ENCODE measurements at regions not wholly inside any gene's neighbourhood (a gene's known extent, or its start where the extent isn't known, plus 50 kb on each side); places are given as distances from the start of the nearest gene placed in this dataset.

DNA sequence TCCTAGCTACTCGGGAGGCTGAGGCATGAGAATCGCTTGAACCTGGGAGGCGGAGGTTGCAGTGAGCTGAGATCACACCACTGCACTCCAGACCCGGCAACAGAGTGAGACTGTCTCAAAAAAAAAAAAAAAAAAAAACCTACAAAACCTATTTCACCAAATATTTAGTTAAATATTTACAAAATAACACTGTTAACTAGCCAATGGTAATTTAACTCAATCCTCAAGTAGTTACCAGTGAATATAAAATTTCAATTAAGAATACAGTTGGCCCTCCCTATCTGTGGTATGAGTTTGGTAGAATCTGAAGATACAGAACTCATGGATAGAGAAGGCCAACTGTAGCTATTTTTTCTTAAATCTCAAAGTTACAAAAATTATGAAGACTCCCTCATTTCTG is 247.4 kb downstream of the SOX9 start:
- POLR2A ChIA-PET (ENCODE audit: unreplicated experiment): interaction anchor here (0.6 kb wide), 1 partner anchor 26 kb away, joined by 6 read pairs; no protein-coding TSS in a partner anchor
- no peaks in the 10 kb centered on the region for H3K79me2 ChIP-seq (ENCODE audit: low read length)
- no peak overlapping the region for H3K27ac ChIP-seq (ENCODE audit: low read length)

GRCh38 chr17:72369366-72369765 is 248.5 kb downstream of the SOX9 start:
- no peak overlapping the region for H2AFZ ChIP-seq (ENCODE audit: low read length)
- no peak overlapping the region for H3K9ac ChIP-seq (ENCODE audit: low read length)
- no peaks in the 10 kb centered on the region for H4K20me1 ChIP-seq (ENCODE audit: low read length)
- H3F3A ChIP-seq (ENCODE audit: low read length, unreplicated experiment): no peaks in the 10 kb centered on the region
- BruUV-seq (replicated peaks): no TSS peak
- H3K9me2 ChIP-seq (replicated peaks; ENCODE audit: low read length): no peaks in the 10 kb centered on the region
- peaks cover 17% of the 10 kb centered on the region for H3K4me1 ChIP-seq (ENCODE audit: insufficient read depth, low read length)
- TF ChIP-seq EZH2phosphoT487 (IDR thresholded peaks at IDR 0.05; ENCODE audit: borderline replicate concordance, low read length): no peak
- TF ChIP-seq EZH2 (IDR thresholded peaks at IDR 0.05; ENCODE audit: low read length, unreplicated experiment): no peak
- no peak for TF ChIP-seq CTCF (conservative IDR thresholded peaks at IDR 0.05; ENCODE audit: low read depth, low read length)
- no peaks in the 10 kb centered on the region for H3K79me2 ChIP-seq (ENCODE audit: low read length)
- no peak overlapping the region for H3K4me3 ChIP-seq (ENCODE audit: low read length)
- no peaks in the 10 kb centered on the region for H3K27me3 ChIP-seq (ENCODE audit: low read length)
- H3K9me3 ChIP-seq (ENCODE audit: low read length): no peaks in the 10 kb centered on the region
- no peak overlapping the region for H3K4me2 ChIP-seq (ENCODE audit: low read length)
- ChIA-PET POLR2A (ENCODE audit: unreplicated experiment) (interaction anchor here (0.6 kb wide), 1 partner anchor 249 kb away, joined by 3 read pairs; no protein-coding TSS in a partner anchor), CTCF (no interaction called here)
- intact Hi-C loops (cut with micrococcal nuclease): no loop called here
- ATAC-seq (no peak), DNase-seq (no peak)
- no peak overlapping the region for H3K27ac ChIP-seq (ENCODE audit: low read length)
- no peaks in the 10 kb centered on the region for H3K36me3 ChIP-seq (ENCODE audit: low read depth, low read length)

More for the DNA sequence above, 247.4 kb downstream of the SOX9 start:
- H3K27me3 ChIP-seq (ENCODE audit: low read length): no peaks in the 10 kb centered on the region
- TF ChIP-seq CTCF (conservative IDR thresholded peaks at IDR 0.05; ENCODE audit: low read depth, low read length) (no peak), EZH2 (IDR thresholded peaks at IDR 0.05; ENCODE audit: low read length, unreplicated experiment) (no peak), EZH2phosphoT487 (IDR thresholded peaks at IDR 0.05; ENCODE audit: borderline replicate concordance, low read length) (no peak)
- H3K4me1 ChIP-seq (ENCODE audit: insufficient read depth, low read length): peaks cover 18% of the 10 kb centered on the region
- no peak overlapping the region for H3K4me2 ChIP-seq (ENCODE audit: low read length)
- intact Hi-C loops (cut with micrococcal nuclease): no loop called here
- no peak overlapping the region for H3K9ac ChIP-seq (ENCODE audit: low read length)
- H2AFZ ChIP-seq (ENCODE audit: low read length): no peak overlapping the region
- DNase-seq (no peak), ATAC-seq (no peak)
- H3K4me3 ChIP-seq (ENCODE audit: low read length): no peak overlapping the region
- no TSS peak for BruUV-seq (replicated peaks)
- H3F3A ChIP-seq (ENCODE audit: low read length, unreplicated experiment): no peaks in the 10 kb centered on the region
- H3K9me3 ChIP-seq (ENCODE audit: low read length): no peaks in the 10 kb centered on the region
- no peaks in the 10 kb centered on the region for H4K20me1 ChIP-seq (ENCODE audit: low read length)
- no peaks in the 10 kb centered on the region for H3K9me2 ChIP-seq (replicated peaks; ENCODE audit: low read length)
- H3K36me3 ChIP-seq (ENCODE audit: low read depth, low read length): no peaks in the 10 kb centered on the region
- CTCF ChIA-PET: interaction anchor here (0.7 kb wide), 1 partner anchor 148 kb away, joined by 7 read pairs; no protein-coding TSS in a partner anchor

- Histone ChIP-seq H3F3A (ENCODE audit: low read length, unreplicated experiment) (no peaks in the 10 kb centered on the region), H4K20me1 (ENCODE audit: low read length) (no peaks in the 10 kb centered on the region), H3K27me3 (ENCODE audit: low read length) (no peaks in the 10 kb centered on the region), H3K79me2 (ENCODE audit: low read length) (no peaks in the 10 kb centered on the region), H3K4me3 (ENCODE audit: low read length) (no peak overlapping the region), H3K36me3 (ENCODE audit: low read depth, low read length) (no peaks in the 10 kb centered on the region), H3K9me3 (ENCODE audit: low read length) (no peaks in the 10 kb centered on the region), H2AFZ (ENCODE audit: low read length) (no peak overlapping the region), H3K27ac (ENCODE audit: low read length) (peak overlapping the region; percentile 78), H3K9me2 (replicated peaks; ENCODE audit: low read length) (no peaks in the 10 kb centered on the region), H3K4me2 (ENCODE audit: low read length) (0 out of 2 replicates have a peak overlapping the region, but pooled peaks have one; percentile 44), H3K4me1 (ENCODE audit: insufficient read depth, low read length) (peaks cover 21% of the 10 kb centered on the region), H3K9ac (ENCODE audit: low read length) (0 out of 2 replicates have a peak overlapping the region, but pooled peaks have one; percentile 35)
- ATAC-seq (peak; percentile 86), DNase-seq (peak; percentile 86)
- intact Hi-C loops (cut with micrococcal nuclease): no loop called here
- ChIA-PET POLR2A (ENCODE audit: unreplicated experiment) (interaction anchor here (0.5 kb wide), 1 partner anchor 353 kb away, joined by 4 read pairs; no protein-coding TSS in a partner anchor), CTCF (no interaction called here)
- TF ChIP-seq EZH2phosphoT487 (IDR thresholded peaks at IDR 0.05; ENCODE audit: borderline replicate concordance, low read length) (no peak), EZH2 (IDR thresholded peaks at IDR 0.05; ENCODE audit: low read length, unreplicated experiment) (no peak), CTCF (conservative IDR thresholded peaks at IDR 0.05; ENCODE audit: low read depth, low read length) (no peak)
- BruUV-seq (replicated peaks): no TSS peak
Observed at GRCh38 chr17:72370819-72371218, 250.0 kb downstream of the SOX9 start.

Data from PC-3 (cell line).